ENCODE measurements at regions not wholly inside any gene's neighbourhood (a gene's known extent, or its start where the extent isn't known, plus 50 kb on each side); places are given as distances from the start of the nearest gene placed in this dataset.

DNA sequence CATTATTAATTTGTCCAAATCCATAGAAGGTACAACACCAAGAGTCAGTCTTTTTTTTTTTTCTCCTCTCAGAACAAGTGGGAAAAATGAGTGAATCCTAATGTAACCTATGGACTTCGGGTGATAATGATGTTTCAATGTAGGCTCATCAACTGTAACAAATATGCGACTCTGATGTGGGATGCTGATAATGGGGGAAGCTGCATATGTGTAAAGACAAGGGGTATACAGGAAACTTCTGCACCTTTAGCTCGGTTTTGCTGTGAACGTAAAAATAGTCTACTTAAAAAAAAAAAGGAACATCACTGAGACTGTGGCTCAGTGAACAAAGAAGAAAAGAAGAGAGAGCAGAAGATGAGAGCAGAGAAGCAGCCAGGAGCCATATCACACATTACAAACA is 78.3 kb upstream of the ARHGAP32 start:
- DNase-seq (ENCODE audit: low read depth): no peak
- TF ChIP-seq, protein P1, sequence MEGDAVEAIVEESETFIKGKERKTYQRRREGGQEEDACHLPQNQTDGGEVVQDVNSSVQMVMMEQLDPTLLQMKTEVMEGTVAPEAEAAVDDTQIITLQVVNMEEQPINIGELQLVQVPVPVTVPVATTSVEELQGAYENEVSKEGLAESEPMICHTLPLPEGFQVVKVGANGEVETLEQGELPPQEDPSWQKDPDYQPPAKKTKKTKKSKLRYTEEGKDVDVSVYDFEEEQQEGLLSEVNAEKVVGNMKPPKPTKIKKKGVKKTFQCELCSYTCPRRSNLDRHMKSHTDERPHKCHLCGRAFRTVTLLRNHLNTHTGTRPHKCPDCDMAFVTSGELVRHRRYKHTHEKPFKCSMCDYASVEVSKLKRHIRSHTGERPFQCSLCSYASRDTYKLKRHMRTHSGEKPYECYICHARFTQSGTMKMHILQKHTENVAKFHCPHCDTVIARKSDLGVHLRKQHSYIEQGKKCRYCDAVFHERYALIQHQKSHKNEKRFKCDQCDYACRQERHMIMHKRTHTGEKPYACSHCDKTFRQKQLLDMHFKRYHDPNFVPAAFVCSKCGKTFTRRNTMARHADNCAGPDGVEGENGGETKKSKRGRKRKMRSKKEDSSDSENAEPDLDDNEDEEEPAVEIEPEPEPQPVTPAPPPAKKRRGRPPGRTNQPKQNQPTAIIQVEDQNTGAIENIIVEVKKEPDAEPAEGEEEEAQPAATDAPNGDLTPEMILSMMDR (IDR thresholded peaks at IDR 0.05; ENCODE audit: insufficient read depth, low read depth, low read length, missing control alignments): no peak
- no peak overlapping the region for H3K4me3 ChIP-seq (ENCODE audit: low read length)

DNA sequence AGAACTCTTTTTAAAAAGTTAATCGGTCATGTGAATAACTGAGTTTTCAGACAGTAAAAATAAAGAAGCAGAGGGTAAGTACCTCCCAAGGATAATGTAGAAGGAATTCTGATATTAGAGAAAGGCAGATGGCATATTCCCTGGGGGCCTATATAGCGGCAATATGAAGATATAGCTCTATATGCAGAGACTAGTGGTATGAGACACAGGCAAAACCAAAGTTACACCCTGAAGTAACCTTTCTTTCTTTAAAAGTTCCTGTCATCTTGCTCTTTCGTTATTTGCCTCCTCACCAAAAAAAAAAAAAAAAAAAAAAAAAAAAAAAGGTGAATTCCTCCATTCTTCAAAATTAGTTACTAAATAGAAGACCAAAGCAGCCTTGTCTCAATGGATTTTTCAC is 76.2 kb upstream of the ARHGAP32 start:
- TF ChIP-seq, protein P1 (IDR thresholded peaks at IDR 0.05; ENCODE audit: insufficient read depth, low read depth, low read length, missing control alignments): no peak
- H3K4me3 ChIP-seq (ENCODE audit: low read length): no peak overlapping the region
- no peak for DNase-seq (ENCODE audit: low read depth)

- no peak overlapping the region for H3K4me3 ChIP-seq (ENCODE audit: low read length)
- DNase-seq (ENCODE audit: low read depth): no peak
- TF ChIP-seq, protein P1 (IDR thresholded peaks at IDR 0.05; ENCODE audit: insufficient read depth, low read depth, low read length, missing control alignments): no peak
Observed at GRCh38 chr11:129267716-129268115, 75.6 kb upstream of the ARHGAP32 start.

- TF ChIP-seq, protein P1 (IDR thresholded peaks at IDR 0.05; ENCODE audit: insufficient read depth, low read depth, low read length, missing control alignments): no peak
- no peak for DNase-seq (ENCODE audit: low read depth)
- no peak overlapping the region for H3K4me3 ChIP-seq (ENCODE audit: low read length)
Observed at GRCh38 chr11:129266536-129266935, 74.4 kb upstream of the ARHGAP32 start.

- TF ChIP-seq, protein P1 (IDR thresholded peaks at IDR 0.05; ENCODE audit: insufficient read depth, low read depth, low read length, missing control alignments): no peak
- no peak for DNase-seq (ENCODE audit: low read depth)
- no peak overlapping the region for H3K4me3 ChIP-seq (ENCODE audit: low read length)
Observed at GRCh38 chr11:129265125-129265788, 73.1 kb upstream of the ARHGAP32 start.

- TF ChIP-seq, protein P1 (IDR thresholded peaks at IDR 0.05; ENCODE audit: insufficient read depth, low read depth, low read length, missing control alignments): no peak
- no peak overlapping the region for H3K4me3 ChIP-seq (ENCODE audit: low read length)
- DNase-seq (ENCODE audit: low read depth): no peak
Observed at GRCh38 chr11:129264114-129264513, 72.0 kb upstream of the ARHGAP32 start.

DNA sequence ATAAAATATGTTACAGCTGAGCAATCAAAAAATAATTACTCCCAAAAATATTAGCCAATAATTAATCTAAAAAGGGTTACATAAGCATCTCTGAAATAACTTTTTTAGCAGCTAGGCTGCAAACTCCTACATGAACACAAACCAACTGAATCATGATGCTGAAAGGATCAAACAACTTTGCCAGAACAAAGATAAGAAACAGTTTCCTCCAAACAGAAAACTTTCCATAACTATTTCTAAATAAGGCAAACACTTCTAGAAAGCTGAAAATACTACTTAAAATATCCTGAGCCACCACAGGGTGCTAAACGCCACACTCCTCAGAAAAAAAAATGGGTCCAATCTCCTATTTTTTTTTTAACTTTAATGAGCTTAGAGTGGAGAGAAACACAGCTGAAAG is 68.6 kb upstream of the ARHGAP32 start:
- no peak for DNase-seq (ENCODE audit: low read depth)
- H3K4me3 ChIP-seq (ENCODE audit: low read length): no peak overlapping the region
- TF ChIP-seq, protein P1 (IDR thresholded peaks at IDR 0.05; ENCODE audit: insufficient read depth, low read depth, low read length, missing control alignments): no peak
